B cell (primary cell): ENCODE measurements at regions not wholly inside any gene's neighbourhood (a gene's known extent, or its start where the extent isn't known, plus 50 kb on each side); places are given as distances from the start of the nearest gene placed in this dataset.

Source experiments
- CTCF ChIP-seq: fragments of 200-600 bp; IDR thresholded peaks from one replicate; pipeline ENCODE4 v1.8.0; 2022; ENCODE audit warnings: antibody characterized with exemption, mild to moderate bottlenecking
- EZH2 ChIP-seq: IDR thresholded peaks from 2 replicates; pipeline ENCODE4 v1.6.1; 2012; ENCODE audit warnings: borderline replicate concordance, low read depth, mild to moderate bottlenecking, moderate library complexity, low read length; ENCODE audit not compliant: insufficient read depth, poor library complexity, severe bottlenecking

GRCh38 chr4:59848457-59848856, 1351.7 kb upstream of the ADGRL3 start:
- TF ChIP-seq CTCF (no peak), EZH2 (no peak)
